Cardiac septum (tissue), 1 donor: ENCODE measurements at regions not wholly inside any gene's neighbourhood (a gene's known extent, or its start where the extent isn't known, plus 50 kb on each side); places are given as distances from the start of the nearest gene placed in this dataset.
"Not testable (repeated sequence)": the region's sequence is repeated elsewhere in the genome, so short reads cannot be mapped to it uniquely, and the experiment has no call there.

Experiments used
- DNase-seq: peaks from one replicate; pipeline ENCODE4 v3.0.0-alpha.2; 2020; ENCODE audit warnings: low spot score
- intact Hi-C: fragments of 100-400 bp; cut with DNase I; formaldehyde crosslinking; loops from one replicate; pipeline ENCODE4 v1.14.0; 2022
- donor health status: DM: no; HTN: no; CAD: no.

DNA sequence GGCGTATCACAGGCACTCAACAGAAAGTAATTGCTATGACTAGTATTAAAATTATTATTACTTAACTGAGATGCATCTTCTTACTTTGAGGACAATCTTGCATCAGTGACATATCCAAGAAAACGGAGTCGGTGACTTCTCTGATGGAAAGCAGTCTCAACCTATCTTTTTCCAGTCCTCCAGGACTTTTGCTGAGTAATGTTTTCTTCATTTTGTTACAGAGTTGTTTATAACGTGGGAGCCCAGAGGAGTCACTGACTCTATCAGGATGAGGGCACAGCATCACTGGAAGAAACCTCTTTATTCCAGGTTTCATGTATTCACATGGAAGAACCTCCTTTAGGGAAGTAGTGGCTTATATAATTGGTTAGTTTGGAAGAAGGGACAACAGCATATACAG, 51.5 kb upstream of the MELK start:
- DNase-seq = no peak
- intact Hi-C loops = no loop called here

GRCh38 chr9:36517131-36517530, 55.6 kb upstream of the MELK start:
- intact Hi-C loops = no loop called here
- DNase-seq = no peak

- no peak for DNase-seq
- intact Hi-C loops = no loop called here
Measured at GRCh38 chr9:36504156-36504555, 68.5 kb upstream of the MELK start.

GRCh38 chr9:36503172-36504088, 69.3 kb upstream of the MELK start:
- no peak for DNase-seq
- intact Hi-C loops = no loop called here

GRCh38 chr9:36501727-36502126, 71.0 kb upstream of the MELK start:
- intact Hi-C loops = no loop called here
- no peak for DNase-seq

DNA sequence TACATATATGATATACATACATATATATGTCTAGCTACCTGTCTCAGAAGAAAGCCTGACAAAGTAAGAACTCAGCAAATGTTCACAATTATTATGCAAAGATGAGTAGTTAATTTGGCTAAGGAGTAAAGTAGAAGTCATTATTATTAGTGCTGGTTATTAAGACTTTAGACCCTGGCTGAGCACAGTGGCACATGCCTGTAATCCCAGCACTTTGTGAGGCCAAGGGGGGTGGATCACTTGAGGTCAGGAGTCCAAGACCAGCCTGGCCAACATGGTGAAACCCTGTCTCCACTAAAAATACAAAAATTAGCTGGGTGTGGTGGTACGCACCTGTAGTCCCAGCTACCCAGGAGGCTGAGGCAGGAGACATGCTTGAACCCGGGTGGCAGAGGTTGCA, 71.8 kb upstream of the MELK start:
- intact Hi-C loops, DNase-seq: not testable (repeated sequence)

- intact Hi-C loops = no loop called here
Measured at GRCh38 chr9:36499174-36499890, 73.4 kb upstream of the MELK start.

DNA sequence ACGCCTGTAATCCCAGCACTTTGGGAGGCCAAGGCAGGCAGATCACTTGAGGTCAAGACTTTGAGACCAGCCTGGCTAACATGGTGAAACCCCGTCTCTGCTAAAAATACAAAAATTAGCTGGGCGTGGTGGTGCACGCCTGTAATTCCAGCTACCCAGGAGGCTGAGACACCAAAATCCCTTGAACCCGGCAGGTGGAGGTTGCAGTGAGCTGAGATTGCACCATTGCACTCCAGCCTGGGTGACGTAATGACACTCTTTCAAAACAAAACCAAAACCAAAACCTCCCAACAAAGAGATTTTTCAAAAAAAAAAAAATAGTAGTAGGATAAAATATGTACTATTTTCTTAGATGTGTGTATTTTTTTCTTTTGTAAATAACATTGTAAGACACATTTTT, 79.1 kb upstream of the MELK start:
- intact Hi-C loops = not testable (repeated sequence)

More at GRCh38 chr9:36499174-36499890, 73.4 kb upstream of the MELK start:
- DNase-seq = no peak

GRCh38 chr9:36492865-36493264, 79.8 kb upstream of the MELK start:
- DNase-seq = no peak
- intact Hi-C loops = no loop called here

More for the DNA sequence above, 79.1 kb upstream of the MELK start:
- not testable (repeated sequence) for DNase-seq

GRCh38 chr9:36489453-36489852, 83.2 kb upstream of the MELK start:
- no peak for DNase-seq
- intact Hi-C loops = no loop called here

- intact Hi-C loops = no loop called here
- DNase-seq = no peak
Measured at GRCh38 chr9:36488389-36488756, 84.3 kb upstream of the MELK start.

GRCh38 chr9:36487482-36488388, 85.0 kb upstream of the MELK start:
- intact Hi-C loops = loop anchor here (2.0 kb wide), 1 partner anchor 17 kb away; no protein-coding TSS in a partner anchor
- DNase-seq = peak; percentile 95

GRCh38 chr9:36486933-36487481, 85.7 kb upstream of the MELK start:
- DNase-seq = peak; percentile 78
- intact Hi-C loops = loop anchor here (2.0 kb wide), 1 partner anchor 16 kb away; no protein-coding TSS in a partner anchor

- intact Hi-C loops = loop anchor here (2.0 kb wide), 1 partner anchor 16 kb away; no protein-coding TSS in a partner anchor
- DNase-seq = no peak
Measured at GRCh38 chr9:36486329-36486932, 86.3 kb upstream of the MELK start.

- no peak for DNase-seq
- intact Hi-C loops = loop anchor here (2.0 kb wide), 1 partner anchor 15 kb away; no protein-coding TSS in a partner anchor
Measured at GRCh38 chr9:36485647-36486328, 85.7 kb upstream of the RNF38 start.

GRCh38 chr9:36484124-36484523, 84.1 kb upstream of the RNF38 start:
- intact Hi-C loops = no loop called here
- no peak for DNase-seq

- DNase-seq = no peak
- intact Hi-C loops = no loop called here
Measured at GRCh38 chr9:36479101-36479500, 79.0 kb upstream of the RNF38 start.

DNA sequence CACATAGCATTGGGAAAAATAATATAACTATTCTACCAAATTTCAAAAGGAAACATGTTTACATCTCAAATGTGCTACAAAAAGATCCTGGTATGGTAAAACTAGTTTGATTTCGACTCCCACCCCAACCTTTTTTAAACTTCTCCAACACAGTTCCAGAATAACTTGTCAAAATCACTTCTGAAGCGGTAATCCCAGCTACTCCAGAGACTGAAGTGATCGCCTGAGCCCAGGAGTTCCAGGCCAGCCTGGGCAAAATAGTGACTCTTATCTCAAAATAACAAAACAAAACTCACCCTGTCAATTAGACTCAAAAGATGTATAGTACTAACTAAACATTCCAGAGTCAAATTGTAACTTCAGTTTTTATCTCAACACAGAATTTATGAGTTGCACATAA, 71.3 kb upstream of the RNF38 start:
- intact Hi-C loops = loop anchor here (2.0 kb wide), 1 partner anchor 15 kb away; no protein-coding TSS in a partner anchor
- no peak for DNase-seq
